B cell (primary cell): ENCODE measurements at regions not wholly inside any gene's neighbourhood (a gene's known extent, or its start where the extent isn't known, plus 50 kb on each side); places are given as distances from the start of the nearest gene placed in this dataset.

Source experiments
- CTCF ChIP-seq: fragments of 200-600 bp; IDR thresholded peaks from one replicate; pipeline ENCODE4 v1.8.0; 2022; ENCODE audit warnings: antibody characterized with exemption, mild to moderate bottlenecking
- EZH2 ChIP-seq: IDR thresholded peaks from 2 replicates; pipeline ENCODE4 v1.6.1; 2012; ENCODE audit warnings: borderline replicate concordance, low read depth, mild to moderate bottlenecking, moderate library complexity, low read length; ENCODE audit not compliant: insufficient read depth, poor library complexity, severe bottlenecking

GRCh38 chr18:40357536-40357935, 1597.5 kb upstream of the PIK3C3 start:
- no peak for TF ChIP-seq CTCF
- TF ChIP-seq EZH2: no peak
